Gastrocnemius medialis (tissue), 4 donors: ENCODE measurements at regions not wholly inside any gene's neighbourhood (a gene's known extent, or its start where the extent isn't known, plus 50 kb on each side); places are given as distances from the start of the nearest gene placed in this dataset.

Experiments used
- CTCF ChIP-seq, 5 experiments: fragments of 450-650 bp in 3 of 5; fragments of 200-600 bp in 2 of 5; sonication (generic) in 2 of 5; IDR thresholded peaks in 4 of 5; conservative IDR thresholded peaks in 1 of 5; 1 replicate in 4 of 5; 2 replicates in 1 of 5; pipeline ENCODE4 v1.5.1; 2016 to 2019; ENCODE audit warnings: antibody characterized with exemption in 5 of 5, mild to moderate bottlenecking in 3 of 5, moderate library complexity in 3 of 5
- POLR2A ChIP-seq, 2 donors: fragments of 450-650 bp; IDR thresholded peaks; one replicate each; pipeline ENCODE4 v1.6.1; 2017; ENCODE audit warnings: antibody characterized with exemption in 2 of 2, mild to moderate bottlenecking in 2 of 2, moderate library complexity in 2 of 2

- TF ChIP-seq POLR2A (IDR thresholded peaks at IDR 0.05): no peak
- no peak for TF ChIP-seq CTCF (IDR thresholded peaks at IDR 0.05 in 4 of 5, conservative IDR thresholded peaks at IDR 0.05 in 1 of 5)
These were observed 762.3 kb upstream of the ARPP21 start for GRCh38 chr3:34876997-34877396.
